GM21723 (cell line): ENCODE measurements at regions not wholly inside any gene's neighbourhood (a gene's known extent, or its start where the extent isn't known, plus 50 kb on each side); places are given as distances from the start of the nearest gene placed in this dataset.
"Not testable (repeated sequence)": the region's sequence is repeated elsewhere in the genome, so short reads cannot be mapped to it uniquely, and the experiment has no call there.

Source experiments
- ATAC-seq: cut with Tn5 transposase; IDR thresholded peaks from one replicate; pipeline ENCODE4 v1.9.1; 2021; ENCODE audit warnings: mild to moderate bottlenecking, moderate library complexity; ENCODE audit not compliant: unreplicated experiment

GRCh38 chr1:83481284-83481683 lies 517.6 kb downstream of the TTLL7 start:
- ATAC-seq, result not testable (repeated sequence)

- ATAC-seq, result not testable (repeated sequence)
Measured at GRCh38 chr1:83479591-83480239, 519.2 kb downstream of the TTLL7 start.

GRCh38 chr1:83478127-83478526 lies 520.8 kb downstream of the TTLL7 start:
- ATAC-seq, result not testable (repeated sequence)

- not testable (repeated sequence) for ATAC-seq
Measured at GRCh38 chr1:83476518-83476917, 522.4 kb downstream of the TTLL7 start.

- not testable (repeated sequence) for ATAC-seq
Measured at GRCh38 chr1:83474946-83475345, 524.0 kb downstream of the TTLL7 start.

- ATAC-seq, result not testable (repeated sequence)
Measured at GRCh38 chr1:83473986-83474385, 524.9 kb downstream of the TTLL7 start.

- ATAC-seq, result not testable (repeated sequence)
Measured at GRCh38 chr1:83472066-83472465, 526.9 kb downstream of the TTLL7 start.

GRCh38 chr1:83471272-83471671 lies 527.7 kb downstream of the TTLL7 start:
- ATAC-seq, result not testable (repeated sequence)

GRCh38 chr1:83468336-83468735 lies 530.6 kb downstream of the TTLL7 start:
- ATAC-seq, result not testable (repeated sequence)

GRCh38 chr1:83457735-83458248 lies 541.1 kb downstream of the TTLL7 start:
- not testable (repeated sequence) for ATAC-seq

GRCh38 chr1:83457281-83457680 lies 541.7 kb downstream of the TTLL7 start:
- ATAC-seq, result not testable (repeated sequence)

- not testable (repeated sequence) for ATAC-seq
Measured at GRCh38 chr1:83455753-83456152, 543.2 kb downstream of the TTLL7 start.

GRCh38 chr1:83445873-83446272 lies 553.1 kb downstream of the TTLL7 start:
- not testable (repeated sequence) for ATAC-seq

- ATAC-seq, result not testable (repeated sequence)
Measured at GRCh38 chr1:83442412-83442811, 556.5 kb downstream of the TTLL7 start.

GRCh38 chr1:83440586-83440985 lies 558.3 kb downstream of the TTLL7 start:
- not testable (repeated sequence) for ATAC-seq

- not testable (repeated sequence) for ATAC-seq
Measured at GRCh38 chr1:83440021-83440420, 558.9 kb downstream of the TTLL7 start.

- ATAC-seq, result not testable (repeated sequence)
Measured at GRCh38 chr1:83438316-83438715, 560.6 kb downstream of the TTLL7 start.

- ATAC-seq, result not testable (repeated sequence)
Measured at GRCh38 chr1:83435336-83435735, 563.6 kb downstream of the TTLL7 start.

GRCh38 chr1:83427566-83427965 lies 571.4 kb downstream of the TTLL7 start:
- not testable (repeated sequence) for ATAC-seq

GRCh38 chr1:83423382-83423781 lies 575.5 kb downstream of the TTLL7 start:
- not testable (repeated sequence) for ATAC-seq

GRCh38 chr1:83418558-83418957 lies 580.4 kb downstream of the TTLL7 start:
- no peak for ATAC-seq

- ATAC-seq, result not testable (repeated sequence)
Measured at GRCh38 chr1:83413839-83414107, 585.2 kb downstream of the TTLL7 start.
